H1 (cell line): ENCODE measurements at regions not wholly inside any gene's neighbourhood (a gene's known extent, or its start where the extent isn't known, plus 50 kb on each side); places are given as distances from the start of the nearest gene placed in this dataset.

Source experiments
- CTCF ChIA-PET: fragments of 300-600 bp; sonication (Branson Sonifier 250); formaldehyde crosslinking; loops from one replicate; lab custom pipeline; 2021; ENCODE audit not compliant: partially characterized antibody; lab: Charles Lee
- POLR2A ChIA-PET: fragments of 300-600 bp; sonication (Branson Sonifier 250); formaldehyde crosslinking; loops from one replicate; lab custom pipeline; 2021; ENCODE audit warnings: inconsistent platforms; ENCODE audit not compliant: partially characterized antibody; lab: Charles Lee
- DNase-seq, 2 experiments: peaks; one replicate each; pipeline versions ENCODE4 v3.0.0 to v3.0.0-alpha.2; 2010 to 2022; ENCODE audit warnings: low spot score in 2 of 2, low read depth in 1 of 2, mixed read lengths in 1 of 2
- FAIRE-seq: peaks from 2 replicates; lab custom pipeline; 2011; peaks lifted over from hg19 to GRCh38; lab: Jason Lieb, UNC
- H2AFZ ChIP-seq: 2 replicates; pipeline ENCODE4 v1.8.1; 2012; ENCODE audit warnings: low read length, inconsistent platforms
- H2AK5ac ChIP-seq: 2 replicates; pipeline ENCODE4 v1.6.1; 2013; ENCODE audit warnings: low read depth, low read length
- H2BK120ac ChIP-seq: replicated peaks from 2 replicates; pipeline ENCODE3; 2013; ENCODE audit warnings: low read depth, low read length, inconsistent platforms
- H2BK12ac ChIP-seq: 2 replicates; pipeline ENCODE4 v1.6.1; 2013; ENCODE audit warnings: low read depth, low read length
- H2BK15ac ChIP-seq: 2 replicates; pipeline ENCODE4 v1.6.1; 2013; ENCODE audit warnings: low read length
- H2BK20ac ChIP-seq: 2 replicates; pipeline ENCODE4 v1.6.1; 2013; ENCODE audit warnings: low read length
- H2BK5ac ChIP-seq: 2 replicates; pipeline ENCODE4 v1.6.1; 2013; ENCODE audit warnings: low read depth, low read length
- H3K14ac ChIP-seq: 2 replicates; pipeline ENCODE4 v1.6.1; 2013; ENCODE audit warnings: inconsistent platforms; ENCODE audit not compliant: insufficient read length
- H3K18ac ChIP-seq: 2 replicates; pipeline ENCODE4 v1.6.1; 2013; ENCODE audit warnings: low read length; ENCODE audit errors: extremely low read depth
- H3K23ac ChIP-seq: 2 replicates; pipeline ENCODE4 v1.6.1; 2013; ENCODE audit warnings: inconsistent platforms; ENCODE audit not compliant: insufficient read length
- H3K23me2 ChIP-seq: 2 replicates; pipeline ENCODE4 v1.6.1; 2013; ENCODE audit warnings: low read depth, low read length
- H3K27ac ChIP-seq: 2 replicates; pipeline ENCODE4 v1.6.1; 2011; ENCODE audit warnings: low read depth, low read length, inconsistent platforms
- H3K27me3 ChIP-seq, 4 experiments: replicated peaks in 1 of 4; 1 replicate in 1 of 4; 2 replicates in 3 of 4; pipeline versions ENCODE4 v1.6.1 to v1.8.1; 2011 to 2013; ENCODE audit warnings: low read length in 3 of 4, mild to moderate bottlenecking in 3 of 4, inconsistent platforms in 2 of 4, mixed read lengths in 2 of 4, moderate library complexity in 1 of 4; ENCODE audit not compliant: control insufficient read depth in 3 of 4, insufficient read depth in 3 of 4; ENCODE audit errors: extremely low read depth in 1 of 4
- H3K36me3 ChIP-seq, 4 experiments: 2 replicates each; pipeline versions ENCODE4 v1.6.1 to v1.8.1; 2011 to 2013; ENCODE audit warnings: mild to moderate bottlenecking in 4 of 4, low read length in 3 of 4, moderate library complexity in 2 of 4, control low read depth in 1 of 4, inconsistent platforms in 1 of 4; ENCODE audit not compliant: insufficient read depth in 4 of 4, control insufficient read depth in 2 of 4
- H3K4ac ChIP-seq: replicated peaks from 2 replicates; pipeline ENCODE3; 2013; ENCODE audit warnings: low read length, low read depth, mixed read lengths, inconsistent platforms; ENCODE audit not compliant: insufficient read length
- H3K4me1 ChIP-seq, 4 experiments: replicated peaks in 1 of 4; 1 replicate in 1 of 4; 2 replicates in 3 of 4; pipeline versions ENCODE4 v1.6.1 to v1.8.1; 2011 to 2013; ENCODE audit warnings: low read length in 3 of 4, inconsistent platforms in 2 of 4, mixed read lengths in 1 of 4; ENCODE audit not compliant: insufficient read depth in 4 of 4, control insufficient read depth in 3 of 4
- H3K4me2 ChIP-seq, 2 experiments: 2 replicates each; pipeline versions ENCODE4 v1.6.1 to v1.8.1; 2011 to 2013; ENCODE audit warnings: low read depth in 2 of 2, low read length in 2 of 2, control low read depth in 1 of 2, inconsistent platforms in 1 of 2, mild to moderate bottlenecking in 1 of 2; ENCODE audit not compliant: insufficient read depth in 1 of 2
- H3K4me3 ChIP-seq, 4 experiments: fragments of 200-600, 300-600 bp in 1 of 4; sonication (generic), shearing (Covaris generic), sonication (Bioruptor Twin) in 1 of 4; 2 replicates each; pipeline versions ENCODE4 v1.5.1 to v1.8.1; 2011 to 2016; ENCODE audit warnings: low read length in 4 of 4, low read depth in 3 of 4, control low read depth in 2 of 4, inconsistent platforms in 2 of 4, mild to moderate bottlenecking in 2 of 4, mixed read lengths in 1 of 4, moderate library complexity in 1 of 4; ENCODE audit not compliant: insufficient read depth in 2 of 4; ENCODE audit errors: extremely low read depth in 1 of 4
- H3K56ac ChIP-seq: replicated peaks from 2 replicates; pipeline ENCODE3; 2013; ENCODE audit warnings: low read depth, mild to moderate bottlenecking, mixed read lengths, low read length, inconsistent platforms; ENCODE audit not compliant: insufficient read length
- H3K79me1 ChIP-seq: 2 replicates; pipeline ENCODE4 v1.6.1; 2013; ENCODE audit warnings: low read depth, low read length, control low read depth
- H3K79me2 ChIP-seq, 2 experiments: 2 replicates each; pipeline versions ENCODE4 v1.6.1 to v1.8.1; 2012 to 2013; ENCODE audit warnings: low read length in 2 of 2, mild to moderate bottlenecking in 2 of 2, inconsistent platforms in 1 of 2; ENCODE audit not compliant: insufficient read depth in 2 of 2, control insufficient read depth in 1 of 2
- H3K9ac ChIP-seq, 4 experiments: replicated peaks in 1 of 4; 1 replicate in 1 of 4; 2 replicates in 3 of 4; pipeline versions ENCODE4 v1.6.1 to v1.8.1; 2011 to 2013; ENCODE audit warnings: low read depth in 3 of 4, low read length in 3 of 4, control low read depth in 2 of 4, mild to moderate bottlenecking in 2 of 4, moderate library complexity in 2 of 4, inconsistent platforms in 1 of 4; ENCODE audit errors: extremely low read depth in 1 of 4
- H3K9me3 ChIP-seq, 2 experiments: 2 replicates each; pipeline versions ENCODE4 v1.6.1 to v1.8.1; 2012 to 2013; ENCODE audit warnings: mild to moderate bottlenecking in 2 of 2, moderate library complexity in 2 of 2, control low read depth in 1 of 2, inconsistent platforms in 1 of 2, low read depth in 1 of 2, low read length in 1 of 2, mixed read lengths in 1 of 2; ENCODE audit not compliant: insufficient read depth in 2 of 2
- H4K20me1 ChIP-seq, 2 experiments: replicated peaks in 1 of 2; 2 replicates each; pipeline versions ENCODE3 to v1.8.1; 2011 to 2013; ENCODE audit warnings: inconsistent platforms in 2 of 2, low read length in 2 of 2, mild to moderate bottlenecking in 1 of 2; ENCODE audit not compliant: insufficient read depth in 2 of 2, control insufficient read depth in 1 of 2
- H4K5ac ChIP-seq: 2 replicates; pipeline ENCODE4 v1.6.1; 2013; ENCODE audit warnings: low read length, low read depth, mixed read lengths, inconsistent platforms; ENCODE audit not compliant: insufficient read length
- H4K8ac ChIP-seq: 2 replicates; pipeline ENCODE4 v1.8.0; 2013; ENCODE audit warnings: mild to moderate bottlenecking, moderate library complexity, low read length, inconsistent platforms; ENCODE audit not compliant: insufficient read depth; ENCODE audit errors: extremely low read depth
- H4K91ac ChIP-seq: replicated peaks from 2 replicates; pipeline ENCODE3; 2013; ENCODE audit warnings: low read length, mixed read lengths, inconsistent platforms; ENCODE audit not compliant: insufficient read length
- HDAC2 ChIP-seq, 2 experiments: fragments of 300-600 bp in 1 of 2; sonication (generic) in 1 of 2; IDR thresholded peaks; 2 replicates each; pipeline ENCODE4 v1.6.1; 2011 to 2012; ENCODE audit warnings: low read depth in 2 of 2, low read length in 2 of 2, mild to moderate bottlenecking in 2 of 2, moderate library complexity in 2 of 2, borderline replicate concordance in 1 of 2, inconsistent platforms in 1 of 2
- PHF8 ChIP-seq: fragments of 200-600 bp; sonication (generic); conservative IDR thresholded peaks from 2 replicates; pipeline ENCODE4 v1.7.1; 2012; ENCODE audit warnings: low read depth, mild to moderate bottlenecking, inconsistent platforms, low read length, moderate library complexity
- RBBP5 ChIP-seq: IDR thresholded peaks from 2 replicates; pipeline ENCODE4 v1.7.1; 2012; ENCODE audit warnings: low read depth, mild to moderate bottlenecking, inconsistent platforms, low read length, moderate library complexity, borderline replicate concordance
- WGBS, 2 experiments: shearing (Covaris generic) in 1 of 2; methylation state at CpG; one replicate each; pipeline versions ENCODE4 v1.1.6 to v1.1.7; 2013 to 2015; ENCODE audit warnings: low lambda C conversion rate in 2 of 2, mixed read lengths in 2 of 2, inconsistent platforms in 1 of 2, low coverage in 1 of 2, missing lambda C conversion rate in 1 of 2; ENCODE audit not compliant: insufficient replicate concordance in 2 of 2, insufficient coverage in 1 of 2, insufficient read length in 1 of 2; ENCODE audit errors: extremely low coverage in 1 of 2, missing lambda C conversion rate in 1 of 2; 5-methylcytosine and 5-hydroxymethylcytosine counted together

DNA sequence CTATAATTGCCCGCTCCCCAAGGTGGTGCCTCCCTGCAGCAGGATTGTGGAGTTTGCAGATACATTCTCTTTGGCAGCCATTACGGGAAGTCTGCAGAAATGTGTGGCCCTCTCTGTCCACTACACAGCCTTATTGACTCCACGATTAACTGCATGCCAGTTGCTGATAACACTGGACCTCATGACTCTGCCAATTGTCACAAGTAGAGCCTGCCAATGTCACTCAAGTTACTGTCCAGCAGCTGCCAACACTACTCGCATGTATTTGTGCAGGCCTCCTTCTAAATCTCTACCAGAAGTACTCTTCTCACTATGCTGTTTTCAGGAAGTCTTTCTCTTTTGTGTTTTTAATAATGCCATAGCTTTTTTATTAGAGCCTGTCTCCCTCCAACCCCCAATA lies 128.8 kb downstream of the PPP1R3A start:
- no peak overlapping the region for H4K8ac ChIP-seq
- no peaks in the 10 kb centered on the region for H3K23me2 ChIP-seq
- no peak overlapping the region for H3K23ac ChIP-seq
- no peak overlapping the region for H4K91ac ChIP-seq
- no peaks in the 10 kb centered on the region for H3K79me1 ChIP-seq
- H3K36me3 ChIP-seq = no peaks in the 10 kb centered on the region
- no peak overlapping the region for H2BK15ac ChIP-seq
- 96% methylated on average over 4 of the region's 4 CpGs; no CpG with 5 or more reads in 1 of the 2 experiments for WGBS, 2 experiments
- FAIRE-seq (no peak), DNase-seq (no peak)
- no peak overlapping the region for H3K27ac ChIP-seq
- H2BK120ac ChIP-seq = no peak overlapping the region
- ChIA-PET POLR2A (no interaction called here), CTCF (interaction anchor here (1.6 kb wide), 1 partner anchor 17 kb away, joined by 9 read pairs; no protein-coding TSS in a partner anchor)
- no peak overlapping the region for H3K56ac ChIP-seq
- H2BK12ac ChIP-seq = no peak overlapping the region
- H3K4me1 ChIP-seq = no peaks in the 10 kb centered on the region
- no peak overlapping the region for H4K5ac ChIP-seq
- H2AFZ ChIP-seq = no peak overlapping the region
- H2BK5ac ChIP-seq = no peak overlapping the region
- no peak overlapping the region for H3K4me2 ChIP-seq
- no peaks in the 10 kb centered on the region for H4K20me1 ChIP-seq
- H3K18ac ChIP-seq = no peak overlapping the region
- no peak overlapping the region for H2BK20ac ChIP-seq
- H3K79me2 ChIP-seq = no peaks in the 10 kb centered on the region
- H3K14ac ChIP-seq = no peak overlapping the region
- no peaks in the 10 kb centered on the region; a peak in 1 of 4 replicates for H3K9me3 ChIP-seq
- no peak overlapping the region for H3K4ac ChIP-seq
- H2AK5ac ChIP-seq = no peak overlapping the region
- no peaks in the 10 kb centered on the region for H3K27me3 ChIP-seq
- no peak overlapping the region for H3K4me3 ChIP-seq
- no peak overlapping the region for H3K9ac ChIP-seq
- TF ChIP-seq PHF8 (no peak), HDAC2 (IDR thresholded peaks at IDR 0.05; ENCODE audit: borderline replicate concordance in 1 of 2, low read depth in 2 of 2, low read length in 2 of 2) (no peak), RBBP5 (no peak)
